AG04449 (cell line): ENCODE measurements at regions not wholly inside any gene's neighbourhood (a gene's known extent, or its start where the extent isn't known, plus 50 kb on each side); places are given as distances from the start of the nearest gene placed in this dataset.

ENCODE experiments used
- CTCF ChIA-PET: fragments of 350-600 bp; formaldehyde crosslinking; extraction: SDS; loops from one replicate; lab custom pipeline; 2021; ENCODE audit warnings: antibody characterized with exemption; lab: Yijun Ruan, JAX
- POLR2A ChIA-PET: fragments of 400-600, 350-600 bp; formaldehyde crosslinking; extraction: SDS; loops from one replicate; lab custom pipeline; 2020; ENCODE audit warnings: antibody characterized with exemption, inconsistent platforms; lab: Yijun Ruan, JAX
- DNase-seq: peaks from one replicate; pipeline ENCODE4 v3.0.0-alpha.2; 2010; ENCODE audit warnings: low read depth, low spot score
- H3K4me3 ChIP-seq: 2 replicates; pipeline ENCODE4 v1.5.1; 2011; ENCODE audit warnings: low read depth, mild to moderate bottlenecking, control low read depth, low read length
- TF ChIP-seq, protein P1 (sequence below): IDR thresholded peaks from one replicate; pipeline ENCODE4 v1.5.1; 2011; ENCODE audit warnings: mild to moderate bottlenecking, moderate library complexity, low read length, control low read depth, inconsistent platforms; ENCODE audit not compliant: insufficient read depth; ENCODE audit errors: missing control alignments

GRCh38 chr12:94725375-94726168 lies 75.2 kb upstream of the TMCC3 start:
- TF ChIP-seq, protein P1, sequence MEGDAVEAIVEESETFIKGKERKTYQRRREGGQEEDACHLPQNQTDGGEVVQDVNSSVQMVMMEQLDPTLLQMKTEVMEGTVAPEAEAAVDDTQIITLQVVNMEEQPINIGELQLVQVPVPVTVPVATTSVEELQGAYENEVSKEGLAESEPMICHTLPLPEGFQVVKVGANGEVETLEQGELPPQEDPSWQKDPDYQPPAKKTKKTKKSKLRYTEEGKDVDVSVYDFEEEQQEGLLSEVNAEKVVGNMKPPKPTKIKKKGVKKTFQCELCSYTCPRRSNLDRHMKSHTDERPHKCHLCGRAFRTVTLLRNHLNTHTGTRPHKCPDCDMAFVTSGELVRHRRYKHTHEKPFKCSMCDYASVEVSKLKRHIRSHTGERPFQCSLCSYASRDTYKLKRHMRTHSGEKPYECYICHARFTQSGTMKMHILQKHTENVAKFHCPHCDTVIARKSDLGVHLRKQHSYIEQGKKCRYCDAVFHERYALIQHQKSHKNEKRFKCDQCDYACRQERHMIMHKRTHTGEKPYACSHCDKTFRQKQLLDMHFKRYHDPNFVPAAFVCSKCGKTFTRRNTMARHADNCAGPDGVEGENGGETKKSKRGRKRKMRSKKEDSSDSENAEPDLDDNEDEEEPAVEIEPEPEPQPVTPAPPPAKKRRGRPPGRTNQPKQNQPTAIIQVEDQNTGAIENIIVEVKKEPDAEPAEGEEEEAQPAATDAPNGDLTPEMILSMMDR = peak; percentile 22
- no peak for DNase-seq
- H3K4me3 ChIP-seq = no peak overlapping the region
- CTCF ChIA-PET = interaction anchor here (2.1 kb wide), 1 partner anchor 180 kb away, joined by 6 read pairs; no protein-coding TSS in a partner anchor
- POLR2A ChIA-PET = no interaction called here

GRCh38 chr12:94722664-94723063 lies 72.3 kb upstream of the TMCC3 start:
- no peak overlapping the region for H3K4me3 ChIP-seq
- DNase-seq = no peak
- POLR2A ChIA-PET = no interaction called here
- CTCF ChIA-PET = interaction anchor here (0.7 kb wide), 1 partner anchor 9 kb away, joined by 3 read pairs; no protein-coding TSS in a partner anchor
- TF ChIP-seq, protein P1 = no peak

DNA sequence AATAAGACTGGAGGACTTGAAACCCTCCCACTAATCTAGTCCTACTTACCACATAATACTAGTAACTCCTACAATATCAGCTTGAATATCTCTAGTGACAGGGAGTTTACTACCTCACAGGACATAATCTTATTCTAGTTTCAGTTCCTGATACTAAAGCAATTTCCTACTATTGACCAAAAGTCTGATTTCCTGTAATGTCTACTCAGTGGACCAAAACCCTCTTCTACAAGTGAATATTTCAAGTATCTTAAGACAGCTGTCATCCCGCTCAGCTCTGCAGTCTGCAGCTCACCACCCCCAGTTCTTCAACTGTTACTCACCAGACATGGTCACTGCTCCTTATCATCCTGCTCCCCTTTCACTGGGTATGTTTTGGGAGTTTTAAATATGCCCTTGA lies 70.8 kb upstream of the TMCC3 start:
- TF ChIP-seq, protein P1 = no peak
- POLR2A ChIA-PET = no interaction called here
- CTCF ChIA-PET = interaction anchor here (0.8 to 1.5 kb wide), 2 partner anchors 10 to 12 kb away, joined by 3 to 5 read pairs; no protein-coding TSS in a partner anchor
- DNase-seq = no peak
- no peak overlapping the region for H3K4me3 ChIP-seq

DNA sequence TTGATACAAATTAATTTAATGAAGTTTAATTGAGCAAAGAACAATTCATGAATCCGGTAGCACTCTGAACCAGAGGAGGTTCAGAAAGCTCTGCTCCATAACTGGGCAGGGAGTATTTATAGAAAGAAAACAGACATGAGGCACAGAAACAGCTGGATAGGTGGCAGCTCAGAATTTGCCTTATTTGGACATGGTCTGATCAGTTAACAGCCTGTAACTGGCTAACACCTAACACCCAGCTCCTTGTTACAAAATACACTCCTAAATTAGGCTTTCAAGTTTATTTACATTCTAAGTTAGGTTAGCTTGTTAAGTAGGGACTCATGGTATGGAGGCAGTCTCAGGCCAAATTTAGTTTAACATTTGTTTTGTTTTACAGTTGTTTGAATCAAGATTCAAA lies 67.8 kb upstream of the TMCC3 start:
- no peak overlapping the region for H3K4me3 ChIP-seq
- CTCF ChIA-PET = no interaction called here
- TF ChIP-seq, protein P1 = no peak
- DNase-seq = no peak
- POLR2A ChIA-PET = no interaction called here

DNA sequence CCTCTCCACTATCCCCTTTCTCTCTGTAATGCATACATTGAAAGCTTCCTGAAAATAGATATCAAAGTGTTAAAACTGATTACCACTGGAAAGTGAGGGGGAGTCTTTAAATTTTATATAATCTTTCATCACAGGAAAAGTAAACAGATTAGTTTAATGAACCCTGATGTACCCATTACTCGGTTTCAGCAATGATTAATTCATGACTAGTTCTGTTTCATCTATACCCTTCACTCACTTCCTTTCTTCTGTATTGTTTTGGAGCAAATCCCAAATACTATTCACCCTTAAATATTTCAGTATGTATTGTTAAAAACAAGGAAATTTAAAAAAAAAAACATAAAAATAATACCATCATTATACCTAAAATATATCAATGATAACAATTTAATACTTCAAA lies 67.3 kb upstream of the TMCC3 start:
- DNase-seq = no peak
- ChIA-PET POLR2A (no interaction called here), CTCF (no interaction called here)
- TF ChIP-seq, protein P1 = no peak
- no peak overlapping the region for H3K4me3 ChIP-seq

DNA sequence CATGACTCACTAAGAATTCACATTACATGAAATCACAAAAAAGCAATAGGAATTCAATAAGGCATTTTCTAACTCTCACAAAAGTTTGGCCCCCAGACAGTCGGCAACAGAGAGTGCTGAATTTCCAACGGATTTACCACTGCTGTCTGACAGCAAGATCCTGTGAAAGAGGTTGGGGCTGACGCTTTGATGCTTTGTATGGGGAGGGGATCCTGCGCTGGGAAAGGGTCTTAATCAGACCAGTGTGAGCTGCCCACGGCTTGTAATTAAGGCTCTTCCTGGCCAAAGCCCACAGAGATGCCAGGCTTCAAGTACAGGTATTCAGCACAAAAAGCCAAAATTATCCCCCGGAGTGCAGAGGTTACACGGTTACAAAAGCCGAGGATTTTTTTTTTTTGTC lies 66.8 kb upstream of the TMCC3 start:
- POLR2A ChIA-PET = no interaction called here
- CTCF ChIA-PET = no interaction called here
- H3K4me3 ChIP-seq = no peak overlapping the region
- no peak for DNase-seq
- TF ChIP-seq, protein P1 = no peak
